HCT116 (cell line): ENCODE measurements at regions not wholly inside any gene's neighbourhood (a gene's known extent, or its start where the extent isn't known, plus 50 kb on each side); places are given as distances from the start of the nearest gene placed in this dataset.

Experiments
- ATAC-seq: fragments of 200-7000 bp; cut with Tn5 transposase; 2 replicates; pipeline ENCODE4 v1.9.1; 2020; ENCODE audit warnings: mild to moderate bottlenecking, moderate library complexity
- BruUV-seq: library from RNA; stranded (reverse); fragments of 400-500 nt; replicated peaks from 2 replicates; lab custom pipeline; 2021; lab: Mats Ljungman, UMichigan
- CTCF ChIA-PET: fragments of 300-600 bp; sonication (Branson Sonifier 250); formaldehyde crosslinking; loops from one replicate; lab custom pipeline; 2021; ENCODE audit warnings: antibody characterized with exemption; lab: Charles Lee
- POLR2A ChIA-PET: fragments of 300-600, 350-600 bp; sonication (Branson Sonifier 250); formaldehyde crosslinking; loops from one replicate; lab custom pipeline; 2021; ENCODE audit warnings: antibody characterized with exemption; lab: Charles Lee
- RAD21 ChIA-PET, 2 experiments: fragments of 300-600 bp; sonication (Branson Sonifier 250); formaldehyde crosslinking; loops; one replicate each; lab custom pipeline; 2023; ENCODE audit warnings: low total read pairs in 2 of 2; ENCODE audit not compliant: uncharacterized antibody in 2 of 2, unreplicated experiment in 2 of 2, low non-redundant PET in 1 of 2; lab: Charles Lee
- DNase-seq: peaks from one replicate; pipeline ENCODE4 v3.0.0-alpha.2; 2010; ENCODE audit warnings: low read depth, low spot score
- H2AFZ ChIP-seq: fragments of 200-600 bp; shearing (Covaris generic), sonication (generic); 2 replicates; pipeline ENCODE4 v1.6.1; 2017; ENCODE audit warnings: low read depth, mixed run types, mixed read lengths, antibody characterized with exemption, low read length; ENCODE audit not compliant: poor library complexity, severe bottlenecking
- H3K27ac ChIP-seq: 2 replicates; pipeline ENCODE4 v1.5.1; 2012; ENCODE audit warnings: low read depth, low read length
- H3K27me3 ChIP-seq: fragments of 200-600 bp; sonication (generic); 2 replicates; pipeline ENCODE4 v1.6.1; 2016; ENCODE audit warnings: mixed run types, low read length, mixed read lengths; ENCODE audit not compliant: insufficient read depth
- H3K36me3 ChIP-seq, 2 experiments: fragments of 200-500 bp in 1 of 2; fragments of 200-600 bp in 1 of 2; sonication (Bioruptor generic) in 1 of 2; sonication (generic) in 1 of 2; 2 replicates each; pipeline versions ENCODE4 v1.5.1 to v1.6.1; 2014 to 2016; ENCODE audit warnings: low read length in 2 of 2, inconsistent platforms in 1 of 2, mixed read lengths in 1 of 2, mixed run types in 1 of 2; ENCODE audit not compliant: insufficient read depth in 2 of 2, control insufficient read depth in 1 of 2
- H3K4me1 ChIP-seq, 2 experiments: fragments of 200-600 bp in 1 of 2; sonication (generic) in 1 of 2; 2 replicates each; pipeline versions ENCODE4 v1.5.1 to v1.6.1; 2012 to 2017; ENCODE audit warnings: low read length in 2 of 2, inconsistent platforms in 1 of 2, mild to moderate bottlenecking in 1 of 2, mixed read lengths in 1 of 2, mixed run types in 1 of 2, moderate library complexity in 1 of 2; ENCODE audit not compliant: insufficient read depth in 2 of 2, control insufficient read depth in 1 of 2
- H3K4me2 ChIP-seq: fragments of 200-600 bp; sonication (generic); 2 replicates; pipeline ENCODE4 v1.6.1; 2017; ENCODE audit warnings: mixed run types, low read length, mixed read lengths
- H3K4me3 ChIP-seq, 2 experiments: fragments of 200-600 bp in 1 of 2; sonication (generic) in 1 of 2; replicated peaks in 1 of 2; 2 replicates each; pipeline ENCODE4 v1.5.1; 2011 to 2016; ENCODE audit warnings: low read length in 2 of 2, control low read depth in 1 of 2, low read depth in 1 of 2, mild to moderate bottlenecking in 1 of 2, mixed read lengths in 1 of 2, mixed run types in 1 of 2
- H3K79me2 ChIP-seq: fragments of 200-600 bp; sonication (generic); 2 replicates; pipeline ENCODE4 v1.6.1; 2017; ENCODE audit warnings: mild to moderate bottlenecking, mixed run types, low read length, moderate library complexity, mixed read lengths; ENCODE audit not compliant: insufficient read depth
- H3K9ac ChIP-seq: fragments of 200-600 bp; sonication (generic); 2 replicates; pipeline ENCODE4 v1.6.1; 2016; ENCODE audit warnings: low read length, mixed read lengths
- H3K9me2 ChIP-seq: fragments of 200-600 bp; sonication (generic), shearing (Covaris generic); 2 replicates; pipeline ENCODE4 v1.6.1; 2017; ENCODE audit warnings: mixed run types, mild to moderate bottlenecking, moderate library complexity; ENCODE audit not compliant: insufficient read depth
- H3K9me3 ChIP-seq, 2 experiments: fragments of 200-500 bp in 1 of 2; fragments of 200-600 bp in 1 of 2; sonication (Bioruptor generic) in 1 of 2; sonication (generic) in 1 of 2; 2 replicates each; pipeline ENCODE4 v1.6.1; 2014 to 2017; ENCODE audit warnings: low read length in 2 of 2, mixed read lengths in 2 of 2, inconsistent platforms in 1 of 2, low read depth in 1 of 2, mild to moderate bottlenecking in 1 of 2, mixed run types in 1 of 2, moderate library complexity in 1 of 2; ENCODE audit not compliant: control insufficient read depth in 1 of 2, insufficient read depth in 1 of 2
- H4K20me1 ChIP-seq: fragments of 200-600 bp; sonication (generic), shearing (Covaris generic); 2 replicates; pipeline ENCODE4 v1.6.1; 2017; ENCODE audit warnings: mixed run types, mild to moderate bottlenecking, moderate library complexity; ENCODE audit not compliant: insufficient read depth
- CBX3 ChIP-seq: IDR thresholded peaks from 2 replicates; pipeline ENCODE4 v1.6.1; 2012; ENCODE audit warnings: low read depth
- EZH2phosphoT487 ChIP-seq: fragments of 200-600 bp; IDR thresholded peaks from 2 replicates; pipeline ENCODE4 v1.6.1; 2018; ENCODE audit warnings: antibody characterized with exemption, borderline replicate concordance
- FOSL1 ChIP-seq: IDR thresholded peaks from 2 replicates; pipeline ENCODE4 v1.6.1; 2012; ENCODE audit warnings: low read depth
- POLR2AphosphoS5 ChIP-seq: IDR thresholded peaks from 2 replicates; pipeline ENCODE4 v1.6.1; 2011; ENCODE audit warnings: mild to moderate bottlenecking, low read depth, low read length, moderate library complexity
- REST ChIP-seq: IDR thresholded peaks from 2 replicates; pipeline ENCODE4 v1.6.1; 2012; ENCODE audit warnings: low read depth
- SIN3A ChIP-seq: IDR thresholded peaks from 2 replicates; pipeline ENCODE4 v1.6.1; 2012; ENCODE audit warnings: low read depth
- TCF7L2 ChIP-seq: IDR thresholded peaks from 2 replicates; pipeline ENCODE4 v1.7.0; 2011; ENCODE audit warnings: borderline replicate concordance, inconsistent platforms; ENCODE audit not compliant: insufficient read depth, insufficient read length; ENCODE audit errors: extremely low read depth
- YY1 ChIP-seq: IDR thresholded peaks from 2 replicates; pipeline ENCODE4 v1.6.1; 2011; ENCODE audit warnings: low read length, low read depth, moderate library complexity, mild to moderate bottlenecking; ENCODE audit not compliant: insufficient replicate concordance; ENCODE audit errors: extremely low read depth
- ZFX ChIP-seq: fragments of 450-650 bp; IDR thresholded peaks from 2 replicates; pipeline ENCODE4 v1.6.1; 2017
- intact Hi-C: fragments of 100-400 bp; cut with micrococcal nuclease; formaldehyde crosslinking; loops from 2 replicates; pipeline ENCODE4 v1.10.0; 2022
- TF ChIP-seq, protein P1 (sequence below): IDR thresholded peaks from 2 replicates; pipeline ENCODE4 v1.6.1; 2012
- TF ChIP-seq, protein P2 (sequence below), 3 experiments: fragments of 200-600 bp in 1 of 3; sonication (generic) in 1 of 3; IDR thresholded peaks in 2 of 3; conservative IDR thresholded peaks in 1 of 3; 2 replicates each; pipeline ENCODE4 v1.5.1; 2012 to 2017; ENCODE audit warnings: low read depth in 2 of 3, low read length in 2 of 3, antibody characterized with exemption in 1 of 3, borderline replicate concordance in 1 of 3, control low read depth in 1 of 3, mild to moderate bottlenecking in 1 of 3, mixed read lengths in 1 of 3, mixed run types in 1 of 3, moderate library complexity in 1 of 3; ENCODE audit not compliant: insufficient read depth in 1 of 3
- TF ChIP-seq, protein P3 (sequence below): IDR thresholded peaks from 2 replicates; pipeline ENCODE4 v1.6.1; 2012

DNA sequence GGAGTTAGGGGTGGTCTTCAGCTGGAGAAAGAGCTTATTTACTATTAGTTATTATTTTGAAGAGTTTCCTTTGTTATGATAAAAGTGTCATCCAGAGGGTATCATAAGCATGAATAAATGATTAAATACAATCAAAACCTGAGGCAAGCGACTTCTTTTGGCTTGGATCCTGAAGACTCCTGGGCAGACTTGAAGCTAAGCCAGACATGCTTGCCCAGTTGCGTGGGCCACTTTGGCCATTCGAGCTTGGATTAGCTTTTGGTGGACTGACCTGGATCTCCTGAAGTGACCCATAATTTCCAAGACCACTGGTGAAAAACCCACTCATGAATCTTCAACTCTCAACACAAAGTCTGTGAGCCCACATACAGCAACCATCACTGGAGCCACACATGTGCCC, 335.8 kb downstream of the NR2F1-AS1 start:
- no peaks in the 10 kb centered on the region for H3K9me3 ChIP-seq
- H3K27me3 ChIP-seq, result no peaks in the 10 kb centered on the region
- H3K9ac ChIP-seq, result no peak overlapping the region
- BruUV-seq, result no TSS peak
- peak overlapping the region; percentile 58 for H2AFZ ChIP-seq
- TF ChIP-seq, protein P1, sequence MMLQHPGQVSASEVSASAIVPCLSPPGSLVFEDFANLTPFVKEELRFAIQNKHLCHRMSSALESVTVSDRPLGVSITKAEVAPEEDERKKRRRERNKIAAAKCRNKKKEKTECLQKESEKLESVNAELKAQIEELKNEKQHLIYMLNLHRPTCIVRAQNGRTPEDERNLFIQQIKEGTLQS, result no peak
- no peak for TF ChIP-seq SIN3A
- TF ChIP-seq, protein P2, sequence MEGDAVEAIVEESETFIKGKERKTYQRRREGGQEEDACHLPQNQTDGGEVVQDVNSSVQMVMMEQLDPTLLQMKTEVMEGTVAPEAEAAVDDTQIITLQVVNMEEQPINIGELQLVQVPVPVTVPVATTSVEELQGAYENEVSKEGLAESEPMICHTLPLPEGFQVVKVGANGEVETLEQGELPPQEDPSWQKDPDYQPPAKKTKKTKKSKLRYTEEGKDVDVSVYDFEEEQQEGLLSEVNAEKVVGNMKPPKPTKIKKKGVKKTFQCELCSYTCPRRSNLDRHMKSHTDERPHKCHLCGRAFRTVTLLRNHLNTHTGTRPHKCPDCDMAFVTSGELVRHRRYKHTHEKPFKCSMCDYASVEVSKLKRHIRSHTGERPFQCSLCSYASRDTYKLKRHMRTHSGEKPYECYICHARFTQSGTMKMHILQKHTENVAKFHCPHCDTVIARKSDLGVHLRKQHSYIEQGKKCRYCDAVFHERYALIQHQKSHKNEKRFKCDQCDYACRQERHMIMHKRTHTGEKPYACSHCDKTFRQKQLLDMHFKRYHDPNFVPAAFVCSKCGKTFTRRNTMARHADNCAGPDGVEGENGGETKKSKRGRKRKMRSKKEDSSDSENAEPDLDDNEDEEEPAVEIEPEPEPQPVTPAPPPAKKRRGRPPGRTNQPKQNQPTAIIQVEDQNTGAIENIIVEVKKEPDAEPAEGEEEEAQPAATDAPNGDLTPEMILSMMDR (IDR thresholded peaks at IDR 0.05 in 2 of 3, conservative IDR thresholded peaks at IDR 0.05 in 1 of 3; ENCODE audit: borderline replicate concordance in 1 of 3, insufficient read depth in 1 of 3, low read depth in 2 of 3, low read length in 2 of 3), result no peak
- TF ChIP-seq, all 23 proteins: peak for 0
- no peaks in the 10 kb centered on the region for H3K79me2 ChIP-seq
- no peak for ATAC-seq
- no peaks in the 10 kb centered on the region for H3K9me2 ChIP-seq
- peaks cover 16 to 28% of the 10 kb centered on the region in 2 experiments for H3K4me1 ChIP-seq
- no peak overlapping the region for H3K4me2 ChIP-seq
- POLR2A ChIA-PET, result no interaction called here
- H3K36me3 ChIP-seq, result no peaks in the 10 kb centered on the region
- intact Hi-C loops, result no loop called here
- H3K27ac ChIP-seq, result peak overlapping the region; percentile 55; the same call in 1 of the 2 replicates
- no peak for DNase-seq
- no peak overlapping the region for H3K4me3 ChIP-seq
- CTCF ChIA-PET, result no interaction called here
- no peaks in the 10 kb centered on the region for H4K20me1 ChIP-seq
- RAD21 ChIA-PET, result no interaction called here

DNA sequence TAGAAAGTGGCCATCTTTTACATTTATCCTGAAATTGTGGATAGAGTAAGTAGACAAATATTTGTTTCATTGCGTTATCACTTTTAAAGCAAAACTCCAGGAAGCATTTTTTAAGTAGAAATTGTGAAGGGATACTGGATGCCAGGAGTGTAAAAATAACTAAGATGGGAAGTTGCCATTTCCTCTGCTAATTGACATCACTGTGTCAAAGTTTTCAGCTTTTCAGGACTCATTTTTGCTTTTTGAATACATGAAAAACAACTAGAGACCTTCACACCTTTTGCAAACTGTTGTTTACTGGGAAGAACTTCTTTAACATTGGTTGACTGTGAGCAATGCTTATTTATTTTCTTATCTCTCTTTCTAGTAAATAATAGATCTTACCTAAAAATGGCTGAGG, 337.5 kb downstream of the NR2F1-AS1 start:
- no peak for ATAC-seq
- TF ChIP-seq, protein P1, result no peak
- no peak for TF ChIP-seq REST
- TF ChIP-seq POLR2AphosphoS5, result no peak
- TF ChIP-seq, protein P3, sequence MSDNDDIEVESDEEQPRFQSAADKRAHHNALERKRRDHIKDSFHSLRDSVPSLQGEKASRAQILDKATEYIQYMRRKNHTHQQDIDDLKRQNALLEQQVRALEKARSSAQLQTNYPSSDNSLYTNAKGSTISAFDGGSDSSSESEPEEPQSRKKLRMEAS, result no peak
- TF ChIP-seq TCF7L2, result no peak
- TF ChIP-seq EZH2phosphoT487, result no peak
- no peak for TF ChIP-seq YY1
- TF ChIP-seq FOSL1, result no peak
- TF ChIP-seq ZFX, result no peak
- no peak for TF ChIP-seq CBX3

More for the DNA sequence above, 337.5 kb downstream of the NR2F1-AS1 start:
- ChIA-PET RAD21 (no interaction called here), POLR2A (interaction anchor here (1.1 kb wide), 1 partner anchor 14 kb away, joined by 3 read pairs; no protein-coding TSS in a partner anchor), CTCF (no interaction called here)
- no peaks in the 10 kb centered on the region for H3K9me2 ChIP-seq
- H3K27ac ChIP-seq, result no peak overlapping the region
- H2AFZ ChIP-seq, result peak overlapping the region; percentile 10
- H3K36me3 ChIP-seq, result no peaks in the 10 kb centered on the region
- H3K4me2 ChIP-seq, result no peak overlapping the region
- peaks cover 0 to 15% of the 10 kb centered on the region in 2 experiments; a peak in 2 of 4 replicates for H3K4me1 ChIP-seq
- H4K20me1 ChIP-seq, result no peaks in the 10 kb centered on the region
- no peak overlapping the region for H3K9ac ChIP-seq
- DNase-seq, result no peak
- no peaks in the 10 kb centered on the region for H3K27me3 ChIP-seq
- H3K79me2 ChIP-seq, result no peaks in the 10 kb centered on the region
- no TSS peak for BruUV-seq
- intact Hi-C loops, result no loop called here
- H3K4me3 ChIP-seq, result no peak overlapping the region
- H3K9me3 ChIP-seq, result no peaks in the 10 kb centered on the region
